ENCODE measurements at regions not wholly inside any gene's neighbourhood (a gene's known extent, or its start where the extent isn't known, plus 50 kb on each side); places are given as distances from the start of the nearest gene placed in this dataset.
"Not testable (repeated sequence)": the region's sequence is repeated elsewhere in the genome, so short reads cannot be mapped to it uniquely, and the experiment has no call there.

GRCh38 chr13:97880311-97880675, 73.2 kb upstream of the IPO5 start:
- no peak for DNase-seq

- DNase-seq = no peak
These were observed 71.9 kb upstream of the IPO5 start for GRCh38 chr13:97881556-97881955.

GRCh38 chr13:97883396-97883795, 70.1 kb upstream of the IPO5 start:
- no peak for DNase-seq

GRCh38 chr13:97884707-97885468, 68.6 kb upstream of the IPO5 start:
- DNase-seq = no peak

- DNase-seq = no peak
These were observed 67.8 kb upstream of the IPO5 start for GRCh38 chr13:97885641-97886040.

- DNase-seq = no peak
These were observed 63.7 kb upstream of the IPO5 start for GRCh38 chr13:97889803-97890202.

- no peak for DNase-seq
These were observed 62.9 kb upstream of the IPO5 start for GRCh38 chr13:97890573-97890972.

- DNase-seq = not testable (repeated sequence)
These were observed 61.5 kb upstream of the IPO5 start for GRCh38 chr13:97891964-97892363.

GRCh38 chr13:97892717-97893116, 60.8 kb upstream of the IPO5 start:
- no peak for DNase-seq

- DNase-seq = no peak
These were observed 58.1 kb upstream of the IPO5 start for GRCh38 chr13:97895383-97895782.

- DNase-seq = no peak
These were observed 57.0 kb upstream of the IPO5 start for GRCh38 chr13:97896446-97896845.

- no peak for DNase-seq
These were observed 51.8 kb upstream of the IPO5 start for GRCh38 chr13:97901716-97902115.
